H1 (cell line): ENCODE measurements at regions not wholly inside any gene's neighbourhood (a gene's known extent, or its start where the extent isn't known, plus 50 kb on each side); places are given as distances from the start of the nearest gene placed in this dataset.
A peak's percentile ranks its signal among the peaks of the same experiment; 100 is the strongest.

ENCODE experiments used
- CTCF ChIA-PET: fragments of 300-600 bp; sonication (Branson Sonifier 250); formaldehyde crosslinking; loops from one replicate; lab custom pipeline; 2021; ENCODE audit not compliant: partially characterized antibody; lab: Charles Lee
- POLR2A ChIA-PET: fragments of 300-600 bp; sonication (Branson Sonifier 250); formaldehyde crosslinking; loops from one replicate; lab custom pipeline; 2021; ENCODE audit warnings: inconsistent platforms; ENCODE audit not compliant: partially characterized antibody; lab: Charles Lee
- DNase-seq, 2 experiments: peaks; one replicate each; pipeline versions ENCODE4 v3.0.0 to v3.0.0-alpha.2; 2010 to 2022; ENCODE audit warnings: low spot score in 2 of 2, low read depth in 1 of 2, mixed read lengths in 1 of 2
- FAIRE-seq: peaks from 2 replicates; lab custom pipeline; 2011; peaks lifted over from hg19 to GRCh38; lab: Jason Lieb, UNC
- H2AFZ ChIP-seq: 2 replicates; pipeline ENCODE4 v1.8.1; 2012; ENCODE audit warnings: low read length, inconsistent platforms
- H2AK5ac ChIP-seq: 2 replicates; pipeline ENCODE4 v1.6.1; 2013; ENCODE audit warnings: low read depth, low read length
- H2BK120ac ChIP-seq: replicated peaks from 2 replicates; pipeline ENCODE3; 2013; ENCODE audit warnings: low read depth, low read length, inconsistent platforms
- H2BK12ac ChIP-seq: 2 replicates; pipeline ENCODE4 v1.6.1; 2013; ENCODE audit warnings: low read depth, low read length
- H2BK15ac ChIP-seq: 2 replicates; pipeline ENCODE4 v1.6.1; 2013; ENCODE audit warnings: low read length
- H2BK20ac ChIP-seq: 2 replicates; pipeline ENCODE4 v1.6.1; 2013; ENCODE audit warnings: low read length
- H2BK5ac ChIP-seq: 2 replicates; pipeline ENCODE4 v1.6.1; 2013; ENCODE audit warnings: low read depth, low read length
- H3K14ac ChIP-seq: 2 replicates; pipeline ENCODE4 v1.6.1; 2013; ENCODE audit warnings: inconsistent platforms; ENCODE audit not compliant: insufficient read length
- H3K18ac ChIP-seq: 2 replicates; pipeline ENCODE4 v1.6.1; 2013; ENCODE audit warnings: low read length; ENCODE audit errors: extremely low read depth
- H3K23ac ChIP-seq: 2 replicates; pipeline ENCODE4 v1.6.1; 2013; ENCODE audit warnings: inconsistent platforms; ENCODE audit not compliant: insufficient read length
- H3K23me2 ChIP-seq: 2 replicates; pipeline ENCODE4 v1.6.1; 2013; ENCODE audit warnings: low read depth, low read length
- H3K27ac ChIP-seq: 2 replicates; pipeline ENCODE4 v1.6.1; 2011; ENCODE audit warnings: low read depth, low read length, inconsistent platforms
- H3K27me3 ChIP-seq, 4 experiments: replicated peaks in 1 of 4; 1 replicate in 1 of 4; 2 replicates in 3 of 4; pipeline versions ENCODE4 v1.6.1 to v1.8.1; 2011 to 2013; ENCODE audit warnings: low read length in 3 of 4, mild to moderate bottlenecking in 3 of 4, inconsistent platforms in 2 of 4, mixed read lengths in 2 of 4, moderate library complexity in 1 of 4; ENCODE audit not compliant: control insufficient read depth in 3 of 4, insufficient read depth in 3 of 4; ENCODE audit errors: extremely low read depth in 1 of 4
- H3K36me3 ChIP-seq, 4 experiments: 2 replicates each; pipeline versions ENCODE4 v1.6.1 to v1.8.1; 2011 to 2013; ENCODE audit warnings: mild to moderate bottlenecking in 4 of 4, low read length in 3 of 4, moderate library complexity in 2 of 4, control low read depth in 1 of 4, inconsistent platforms in 1 of 4; ENCODE audit not compliant: insufficient read depth in 4 of 4, control insufficient read depth in 2 of 4
- H3K4ac ChIP-seq: replicated peaks from 2 replicates; pipeline ENCODE3; 2013; ENCODE audit warnings: low read length, low read depth, mixed read lengths, inconsistent platforms; ENCODE audit not compliant: insufficient read length
- H3K4me1 ChIP-seq, 4 experiments: replicated peaks in 1 of 4; 1 replicate in 1 of 4; 2 replicates in 3 of 4; pipeline versions ENCODE4 v1.6.1 to v1.8.1; 2011 to 2013; ENCODE audit warnings: low read length in 3 of 4, inconsistent platforms in 2 of 4, mixed read lengths in 1 of 4; ENCODE audit not compliant: insufficient read depth in 4 of 4, control insufficient read depth in 3 of 4
- H3K4me2 ChIP-seq, 2 experiments: 2 replicates each; pipeline versions ENCODE4 v1.6.1 to v1.8.1; 2011 to 2013; ENCODE audit warnings: low read depth in 2 of 2, low read length in 2 of 2, control low read depth in 1 of 2, inconsistent platforms in 1 of 2, mild to moderate bottlenecking in 1 of 2; ENCODE audit not compliant: insufficient read depth in 1 of 2
- H3K4me3 ChIP-seq, 4 experiments: fragments of 200-600, 300-600 bp in 1 of 4; sonication (generic), shearing (Covaris generic), sonication (Bioruptor Twin) in 1 of 4; 2 replicates each; pipeline versions ENCODE4 v1.5.1 to v1.8.1; 2011 to 2016; ENCODE audit warnings: low read length in 4 of 4, low read depth in 3 of 4, control low read depth in 2 of 4, inconsistent platforms in 2 of 4, mild to moderate bottlenecking in 2 of 4, mixed read lengths in 1 of 4, moderate library complexity in 1 of 4; ENCODE audit not compliant: insufficient read depth in 2 of 4; ENCODE audit errors: extremely low read depth in 1 of 4
- H3K56ac ChIP-seq: replicated peaks from 2 replicates; pipeline ENCODE3; 2013; ENCODE audit warnings: low read depth, mild to moderate bottlenecking, mixed read lengths, low read length, inconsistent platforms; ENCODE audit not compliant: insufficient read length
- H3K79me1 ChIP-seq: 2 replicates; pipeline ENCODE4 v1.6.1; 2013; ENCODE audit warnings: low read depth, low read length, control low read depth
- H3K79me2 ChIP-seq, 2 experiments: 2 replicates each; pipeline versions ENCODE4 v1.6.1 to v1.8.1; 2012 to 2013; ENCODE audit warnings: low read length in 2 of 2, mild to moderate bottlenecking in 2 of 2, inconsistent platforms in 1 of 2; ENCODE audit not compliant: insufficient read depth in 2 of 2, control insufficient read depth in 1 of 2
- H3K9ac ChIP-seq, 4 experiments: replicated peaks in 1 of 4; 1 replicate in 1 of 4; 2 replicates in 3 of 4; pipeline versions ENCODE4 v1.6.1 to v1.8.1; 2011 to 2013; ENCODE audit warnings: low read depth in 3 of 4, low read length in 3 of 4, control low read depth in 2 of 4, mild to moderate bottlenecking in 2 of 4, moderate library complexity in 2 of 4, inconsistent platforms in 1 of 4; ENCODE audit errors: extremely low read depth in 1 of 4
- H3K9me3 ChIP-seq, 2 experiments: 2 replicates each; pipeline versions ENCODE4 v1.6.1 to v1.8.1; 2012 to 2013; ENCODE audit warnings: mild to moderate bottlenecking in 2 of 2, moderate library complexity in 2 of 2, control low read depth in 1 of 2, inconsistent platforms in 1 of 2, low read depth in 1 of 2, low read length in 1 of 2, mixed read lengths in 1 of 2; ENCODE audit not compliant: insufficient read depth in 2 of 2
- H4K20me1 ChIP-seq, 2 experiments: replicated peaks in 1 of 2; 2 replicates each; pipeline versions ENCODE3 to v1.8.1; 2011 to 2013; ENCODE audit warnings: inconsistent platforms in 2 of 2, low read length in 2 of 2, mild to moderate bottlenecking in 1 of 2; ENCODE audit not compliant: insufficient read depth in 2 of 2, control insufficient read depth in 1 of 2
- H4K5ac ChIP-seq: 2 replicates; pipeline ENCODE4 v1.6.1; 2013; ENCODE audit warnings: low read length, low read depth, mixed read lengths, inconsistent platforms; ENCODE audit not compliant: insufficient read length
- H4K8ac ChIP-seq: 2 replicates; pipeline ENCODE4 v1.8.0; 2013; ENCODE audit warnings: mild to moderate bottlenecking, moderate library complexity, low read length, inconsistent platforms; ENCODE audit not compliant: insufficient read depth; ENCODE audit errors: extremely low read depth
- H4K91ac ChIP-seq: replicated peaks from 2 replicates; pipeline ENCODE3; 2013; ENCODE audit warnings: low read length, mixed read lengths, inconsistent platforms; ENCODE audit not compliant: insufficient read length
- WGBS, 2 experiments: shearing (Covaris generic) in 1 of 2; methylation state at CpG; one replicate each; pipeline versions ENCODE4 v1.1.6 to v1.1.7; 2013 to 2015; ENCODE audit warnings: low lambda C conversion rate in 2 of 2, mixed read lengths in 2 of 2, inconsistent platforms in 1 of 2, low coverage in 1 of 2, missing lambda C conversion rate in 1 of 2; ENCODE audit not compliant: insufficient replicate concordance in 2 of 2, insufficient coverage in 1 of 2, insufficient read length in 1 of 2; ENCODE audit errors: extremely low coverage in 1 of 2, missing lambda C conversion rate in 1 of 2; 5-methylcytosine and 5-hydroxymethylcytosine counted together

GRCh38 chr11:70883323-70883940 is 368.9 kb downstream of the SHANK2 start:
- Histone ChIP-seq H2AFZ (no peak overlapping the region), H4K8ac (peak overlapping the region; percentile 15), H3K18ac (no peak overlapping the region), H3K27me3 (no peaks in the 10 kb centered on the region), H3K79me1 (no peaks in the 10 kb centered on the region; the same call in 1 of the 2 replicates), H2BK15ac (no peak overlapping the region), H3K4me3 (no peak overlapping the region), H3K79me2 (no peaks in the 10 kb centered on the region; a peak in 1 of 4 replicates), H2BK5ac (no peak overlapping the region), H4K91ac (no peak overlapping the region), H3K9ac (no peak overlapping the region), H3K4me1 (peaks cover 0 to 6% (median 1%) of the 10 kb centered on the region in 4 experiments; a peak in 3 of 7 replicates), H4K5ac (no peak overlapping the region), H3K4ac (no peak overlapping the region), H2BK20ac (no peak overlapping the region), H3K23me2 (no peaks in the 10 kb centered on the region), H2BK120ac (no peak overlapping the region), H3K14ac (no peak overlapping the region), H3K4me2 (no peak overlapping the region), H2AK5ac (no peak overlapping the region), H3K36me3 (no peaks in the 10 kb centered on the region), H3K9me3 (no peaks in the 10 kb centered on the region), H2BK12ac (no peak overlapping the region), H3K56ac (no peak overlapping the region), H3K23ac (no peak overlapping the region), H3K27ac (no peak overlapping the region), H4K20me1 (peaks cover 5 to 9% of the 10 kb centered on the region in 2 experiments)
- DNase-seq, result no peak
- 90% methylated on average over 11 of the region's 11 CpGs; no CpG with 5 or more reads in 1 of the 2 experiments for WGBS, 2 experiments
- FAIRE-seq, result no peak
- POLR2A ChIA-PET, result interaction anchor here (1.9 kb wide), 1 partner anchor 10 kb away, joined by 4 read pairs; no protein-coding TSS in a partner anchor
- CTCF ChIA-PET, result interaction anchor here (0.8 to 1.5 kb wide), 5 partner anchors 9 to 92 kb away, joined by 3 to 6 read pairs (median 3); no protein-coding TSS in a partner anchor
